GM12878 (cell line): ENCODE measurements at regions not wholly inside any gene's neighbourhood (a gene's known extent, or its start where the extent isn't known, plus 50 kb on each side); places are given as distances from the start of the nearest gene placed in this dataset.

Experiments
- CTCF ChIP-seq, 3 experiments: IDR thresholded peaks in 2 of 3; conservative IDR thresholded peaks in 1 of 3; 2 replicates each; pipeline ENCODE4 v1.5.1; 2011; ENCODE audit warnings: low read depth in 3 of 3, low read length in 3 of 3, mild to moderate bottlenecking in 3 of 3, control low read depth in 2 of 3, moderate library complexity in 2 of 3, inconsistent platforms in 1 of 3, mixed read lengths in 1 of 3; ENCODE audit not compliant: control insufficient read depth in 2 of 3, insufficient read depth in 1 of 3; ENCODE audit errors: extremely low read depth in 1 of 3
- ELK1 ChIP-seq: IDR thresholded peaks from 2 replicates; pipeline ENCODE4 v1.6.1; 2012; ENCODE audit warnings: low read depth, low read length, improper control_type of control experiment
- MLLT1 ChIP-seq: fragments of 450-650 bp; IDR thresholded peaks from 2 replicates; pipeline ENCODE4 v1.6.1; 2016; ENCODE audit warnings: mild to moderate bottlenecking
- POLR2A ChIP-seq: IDR thresholded peaks from 2 replicates; pipeline ENCODE4 v1.6.1; 2011; ENCODE audit warnings: low read depth, mild to moderate bottlenecking, low read length
- USF2 ChIP-seq: IDR thresholded peaks from 2 replicates; pipeline ENCODE4 v1.6.1; 2011; ENCODE audit warnings: low read depth, low read length, improper control_type of control experiment, borderline replicate concordance

GRCh38 chr18:24937639-24938275 lies 414.2 kb downstream of the ZNF521 start:
- no peak for TF ChIP-seq USF2
- no peak for TF ChIP-seq POLR2A
- TF ChIP-seq CTCF (IDR thresholded peaks at IDR 0.05 in 2 of 3, conservative IDR thresholded peaks at IDR 0.05 in 1 of 3; ENCODE audit: control insufficient read depth in 2 of 3, extremely low read depth in 1 of 3, insufficient read depth in 1 of 3, low read depth in 3 of 3, low read length in 3 of 3): no peak
- no peak for TF ChIP-seq ELK1
- no peak for TF ChIP-seq MLLT1
